ENCODE measurements at regions not wholly inside any gene's neighbourhood (a gene's known extent, or its start where the extent isn't known, plus 50 kb on each side); places are given as distances from the start of the nearest gene placed in this dataset.

DNA sequence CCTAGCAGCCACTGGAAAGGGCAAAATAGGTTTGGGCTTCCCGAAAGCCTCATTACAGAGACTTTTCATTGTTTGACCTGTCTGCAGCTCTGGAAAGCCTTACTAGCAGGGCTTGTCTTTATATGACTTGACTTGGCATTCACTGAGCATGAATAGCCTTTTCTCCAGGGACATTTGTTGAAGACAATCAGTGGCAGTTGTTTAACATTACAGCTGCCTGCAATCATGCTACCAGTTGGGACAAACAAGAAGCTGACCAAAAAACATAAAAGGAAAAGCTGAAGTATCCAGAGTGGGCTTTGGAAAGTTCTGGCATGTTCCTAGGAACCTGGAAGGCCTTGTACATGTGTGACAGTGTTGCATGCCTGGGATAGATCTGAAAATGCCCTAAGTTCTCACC is 121.4 kb downstream of the KCNF1 start:
- no peaks in the 10 kb centered on the region for H3K4me1 ChIP-seq (ENCODE audit: control insufficient read depth, insufficient read depth, low read length)
- H3K36me3 ChIP-seq (ENCODE audit: control insufficient read depth, insufficient read depth, low read length), result no peaks in the 10 kb centered on the region
- no peak overlapping the region for H3K23ac ChIP-seq (ENCODE audit: low read depth, low read length)
- POLR2A ChIA-PET (ENCODE audit: unreplicated experiment), result no interaction called here
- CTCF ChIA-PET, result no interaction called here
- no peak overlapping the region for H3K14ac ChIP-seq (replicated peaks; ENCODE audit: low read depth, low read length)
- no peak overlapping the region for H2AK9ac ChIP-seq (replicated peaks; ENCODE audit: low read depth, low read length, poor library complexity)
- dilution Hi-C loops (cut with HindIII; ENCODE audit: low sequenced_read_pairs, unreplicated experiment), result no loop called here
- no peak overlapping the region for H4K91ac ChIP-seq (ENCODE audit: insufficient read depth, low read depth, low read length)
- H3K79me1 ChIP-seq (ENCODE audit: low read depth in 1 of 2, low read length in 2 of 2), result no peaks in the 10 kb centered on the region
- WGBS, 2 experiments (ENCODE audit: extremely low coverage in 2 of 2, insufficient read length in 1 of 2), result 83% methylated on average over 1 of the region's 1 CpG; no CpG with 5 or more reads in 1 of the 2 experiments
- DNase-seq, result no peak
- no peak for ATAC-seq (ENCODE audit: low read depth)
- H2BK20ac ChIP-seq (ENCODE audit: low read depth, low read length), result no peak overlapping the region
- no peak overlapping the region for H2AK5ac ChIP-seq (ENCODE audit: low read depth, low read length)
- no peak overlapping the region for H2BK120ac ChIP-seq (ENCODE audit: low read depth, low read length)
- H2BK5ac ChIP-seq (ENCODE audit: low read depth, low read length, poor library complexity, severe bottlenecking), result no peak overlapping the region
- intact Hi-C loops (cut with micrococcal nuclease), result no loop called here
- no peak overlapping the region for H4K8ac ChIP-seq (ENCODE audit: low read depth in 2 of 2, low read length in 2 of 2)
- H2BK15ac ChIP-seq (ENCODE audit: low read depth, low read length), result no peak overlapping the region
- no peaks in the 10 kb centered on the region for H4K20me1 ChIP-seq (ENCODE audit: insufficient read depth, low read length)
- no peak overlapping the region for H3K27ac ChIP-seq (ENCODE audit: insufficient read depth, low read length)
- no TSS peak for BruUV-seq (replicated peaks)
- in situ Hi-C loops (cut with MboI; ENCODE audit: low sequenced_read_pairs), result no loop called here
- H3K4me2 ChIP-seq (ENCODE audit: low read depth, low read length), result no peak overlapping the region
- no peak overlapping the region for H3K4ac ChIP-seq (ENCODE audit: low read depth, low read length)
- H3K4me3 ChIP-seq (ENCODE audit: insufficient read depth, low read depth, low read length), result no peak overlapping the region
- H4K5ac ChIP-seq (ENCODE audit: low read depth, low read length), result no peak overlapping the region
- H3K9me3 ChIP-seq (ENCODE audit: control insufficient read depth, insufficient read depth, low read length), result peaks cover 8% of the 10 kb centered on the region
- H3K56ac ChIP-seq (ENCODE audit: extremely low read depth, insufficient read depth, low read length), result no peak overlapping the region
- no peaks in the 10 kb centered on the region for H3K9me1 ChIP-seq (ENCODE audit: insufficient read depth, low read length)
- TF ChIP-seq, protein P1, sequence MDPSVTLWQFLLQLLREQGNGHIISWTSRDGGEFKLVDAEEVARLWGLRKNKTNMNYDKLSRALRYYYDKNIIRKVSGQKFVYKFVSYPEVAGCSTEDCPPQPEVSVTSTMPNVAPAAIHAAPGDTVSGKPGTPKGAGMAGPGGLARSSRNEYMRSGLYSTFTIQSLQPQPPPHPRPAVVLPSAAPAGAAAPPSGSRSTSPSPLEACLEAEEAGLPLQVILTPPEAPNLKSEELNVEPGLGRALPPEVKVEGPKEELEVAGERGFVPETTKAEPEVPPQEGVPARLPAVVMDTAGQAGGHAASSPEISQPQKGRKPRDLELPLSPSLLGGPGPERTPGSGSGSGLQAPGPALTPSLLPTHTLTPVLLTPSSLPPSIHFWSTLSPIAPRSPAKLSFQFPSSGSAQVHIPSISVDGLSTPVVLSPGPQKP (IDR thresholded peaks at IDR 0.05; ENCODE audit: borderline replicate concordance, low read depth, low read length), result no peak
- TF ChIP-seq MAZ (IDR thresholded peaks at IDR 0.05; ENCODE audit: borderline replicate concordance, low read depth, low read length) (no peak), MXI1 (IDR thresholded peaks at IDR 0.05; ENCODE audit: borderline replicate concordance, low read depth, low read length) (no peak), CHD1 (IDR thresholded peaks at IDR 0.05; ENCODE audit: low read depth, low read length) (no peak), CEBPB (IDR thresholded peaks at IDR 0.05; ENCODE audit: low read depth, low read length) (no peak), RCOR1 (IDR thresholded peaks at IDR 0.05; ENCODE audit: insufficient replicate concordance, low read length) (no peak), USF2 (IDR thresholded peaks at IDR 0.05; ENCODE audit: low read depth, low read length) (no peak), POLR2A (IDR thresholded peaks at IDR 0.05; ENCODE audit: low read depth, low read length) (no peak)
- H3K27me3 ChIP-seq (ENCODE audit: control insufficient read depth, insufficient read depth, low read length), result peaks cover 21% of the 10 kb centered on the region
- H3K9ac ChIP-seq (ENCODE audit: low read depth, low read length), result no peak overlapping the region
- H3K18ac ChIP-seq (ENCODE audit: low read depth, low read length), result no peak overlapping the region
- H2AFZ ChIP-seq (replicated peaks; ENCODE audit: low read length, poor library complexity), result no peak overlapping the region
